Thoracic aorta (tissue), 2 donors: ENCODE measurements at regions not wholly inside any gene's neighbourhood (a gene's known extent, or its start where the extent isn't known, plus 50 kb on each side); places are given as distances from the start of the nearest gene placed in this dataset.

ENCODE experiments used
- ATAC-seq: fragments of 150-250 bp; one replicate; pipeline ENCODE4 v1.8.0; 2017; ENCODE audit warnings: low read depth; ENCODE audit not compliant: insufficient number of reproducible peaks, low FRiP score
- DNase-seq: peaks from one replicate; pipeline ENCODE4 v3.0.0-alpha.2; 2020; ENCODE audit warnings: low spot score
- H3K27ac ChIP-seq, 2 donors: fragments of 200-600 bp; sonication (generic); 1 replicate in 1 of 2; 2 replicates in 1 of 2; pipeline ENCODE4 v1.5.1; 2016; ENCODE audit warnings: mild to moderate bottlenecking in 2 of 2, moderate library complexity in 2 of 2
- H3K27me3 ChIP-seq: fragments of 200-600 bp; sonication (generic); replicated peaks from 2 replicates; pipeline ENCODE4 v1.6.0; 2016; ENCODE audit warnings: mild to moderate bottlenecking; ENCODE audit not compliant: insufficient read depth
- H3K36me3 ChIP-seq: fragments of 200-600 bp; sonication (generic); one replicate; pipeline ENCODE4 v1.5.1; 2016
- H3K4me1 ChIP-seq, 2 donors: fragments of 200-600 bp; sonication (generic); 1 replicate in 1 of 2; 2 replicates in 1 of 2; pipeline versions ENCODE4 v1.5.1 to v1.6.0; 2016; ENCODE audit warnings: low read depth in 2 of 2, mild to moderate bottlenecking in 1 of 2; ENCODE audit not compliant: control insufficient read depth in 1 of 2
- H3K4me3 ChIP-seq: fragments of 200-600 bp; sonication (generic); 2 replicates; pipeline ENCODE4 v1.5.1; 2016; ENCODE audit warnings: mild to moderate bottlenecking
- H3K9me3 ChIP-seq: fragments of 200-600 bp; sonication (generic); 2 replicates; pipeline ENCODE4 v1.5.1; 2016
- CTCF ChIP-seq: fragments of 200-600 bp; sonication (generic); IDR thresholded peaks from one replicate; pipeline ENCODE4 v1.5.1; 2019; ENCODE audit warnings: antibody characterized with exemption

DNA sequence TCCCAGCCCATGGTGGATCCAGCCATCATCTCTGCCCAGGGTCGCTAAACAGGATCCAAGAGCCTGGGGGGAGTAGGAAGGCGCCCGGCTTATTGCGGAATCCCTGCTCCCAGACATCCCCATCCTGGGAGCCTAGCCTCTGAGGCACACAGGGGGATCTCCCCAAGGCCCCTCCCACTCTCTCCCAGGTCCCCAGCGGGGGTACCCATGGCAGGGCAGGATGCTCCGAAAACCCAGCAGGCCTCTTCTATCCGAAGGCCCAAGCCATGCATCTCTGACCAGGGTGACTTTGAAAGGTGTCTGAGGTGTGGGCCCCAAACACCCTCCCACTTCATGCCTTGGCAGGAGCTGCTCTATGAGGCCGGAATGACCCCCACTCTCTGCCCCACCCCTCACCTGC lies 81.7 kb upstream of the RUFY1 start:
- Histone ChIP-seq H3K36me3 (no peaks in the 10 kb centered on the region), H3K4me3 (no peak overlapping the region), H3K4me1 (no peaks in the 10 kb centered on the region), H3K27ac (no peak overlapping the region), H3K27me3 (no peaks in the 10 kb centered on the region), H3K9me3 (no peaks in the 10 kb centered on the region)
- DNase-seq (no peak), ATAC-seq (no peak)
- no peak for TF ChIP-seq CTCF

- ATAC-seq (no peak), DNase-seq (no peak)
- no peak for TF ChIP-seq CTCF
- Histone ChIP-seq H3K4me3 (no peak overlapping the region), H3K4me1 (no peaks in the 10 kb centered on the region), H3K9me3 (no peaks in the 10 kb centered on the region), H3K27me3 (no peaks in the 10 kb centered on the region), H3K36me3 (no peaks in the 10 kb centered on the region), H3K27ac (no peak overlapping the region)
Measured at GRCh38 chr5:179467441-179467840, 82.9 kb upstream of the RUFY1 start.

DNA sequence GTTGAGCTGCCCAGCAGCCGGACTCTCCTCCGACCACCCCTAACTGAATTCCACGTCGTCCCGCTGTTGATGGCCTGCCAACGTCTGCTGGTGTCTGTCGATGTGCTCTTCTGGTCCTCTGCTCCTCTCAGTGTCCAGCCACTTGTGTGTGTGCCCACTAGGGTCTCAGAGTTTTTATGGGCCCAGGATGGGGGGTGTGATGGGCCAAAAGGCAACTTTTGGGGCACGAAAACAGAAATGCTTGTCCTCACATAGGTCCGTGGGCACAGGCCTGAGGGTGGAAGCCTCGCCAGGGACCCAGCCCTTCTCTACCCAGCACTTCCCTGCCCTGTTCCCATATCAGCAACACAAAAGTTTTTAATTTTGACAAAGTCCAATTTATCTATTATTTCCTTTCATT lies 85.7 kb upstream of the RUFY1 start:
- no peaks in the 10 kb centered on the region for H3K27me3 ChIP-seq
- no peaks in the 10 kb centered on the region for H3K9me3 ChIP-seq
- no peak for TF ChIP-seq CTCF
- H3K36me3 ChIP-seq: no peaks in the 10 kb centered on the region
- H3K27ac ChIP-seq: no peak overlapping the region
- no peaks in the 10 kb centered on the region for H3K4me1 ChIP-seq
- H3K4me3 ChIP-seq: no peak overlapping the region
- ATAC-seq: no peak
- no peak for DNase-seq

- no peak for TF ChIP-seq CTCF
- Histone ChIP-seq H3K4me3 (no peak overlapping the region), H3K36me3 (no peaks in the 10 kb centered on the region), H3K4me1 (no peaks in the 10 kb centered on the region), H3K27ac (no peak overlapping the region), H3K9me3 (no peaks in the 10 kb centered on the region), H3K27me3 (no peaks in the 10 kb centered on the region)
- no peak for ATAC-seq
- no peak for DNase-seq
Measured at GRCh38 chr5:179462040-179462439, 88.3 kb upstream of the RUFY1 start.

DNA sequence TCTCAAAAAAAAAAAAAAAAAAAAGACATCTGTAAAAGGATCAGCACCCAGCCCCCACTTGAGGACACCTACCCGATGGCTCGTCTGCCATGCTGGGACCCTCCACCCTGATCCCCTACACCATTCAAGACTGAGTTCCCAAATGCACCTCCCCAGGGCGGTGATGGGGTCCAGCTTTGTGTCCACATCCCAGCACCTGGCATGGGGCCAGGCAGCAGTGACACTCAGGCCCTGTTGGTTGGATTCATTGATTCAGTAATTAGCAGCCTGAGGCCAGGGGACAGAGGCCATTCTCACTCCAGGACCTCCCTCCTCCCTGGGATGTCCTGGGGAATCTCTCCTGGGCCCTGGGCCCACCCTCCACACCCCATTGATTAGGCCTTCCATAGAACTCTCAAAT lies 88.8 kb upstream of the RUFY1 start:
- DNase-seq: no peak
- Histone ChIP-seq H3K9me3 (no peaks in the 10 kb centered on the region), H3K27ac (no peak overlapping the region), H3K36me3 (no peaks in the 10 kb centered on the region), H3K4me1 (no peaks in the 10 kb centered on the region), H3K4me3 (no peak overlapping the region), H3K27me3 (no peaks in the 10 kb centered on the region)
- ATAC-seq: no peak
- TF ChIP-seq CTCF: no peak
